HUES48 (cell line): ENCODE measurements at regions not wholly inside any gene's neighbourhood (a gene's known extent, or its start where the extent isn't known, plus 50 kb on each side); places are given as distances from the start of the nearest gene placed in this dataset.

Experiments
- H3K27ac ChIP-seq: one replicate; pipeline ENCODE4 v1.7.0; 2013; ENCODE audit warnings: low read depth, low read length, inconsistent platforms
- H3K27me3 ChIP-seq: 2 replicates; pipeline ENCODE4 v1.6.1; 2013; ENCODE audit warnings: mild to moderate bottlenecking, low read length; ENCODE audit not compliant: control insufficient read depth, insufficient read depth
- H3K36me3 ChIP-seq: 2 replicates; pipeline ENCODE4 v1.6.1; 2013; ENCODE audit warnings: low read length; ENCODE audit not compliant: control insufficient read depth, insufficient read depth
- H3K4me1 ChIP-seq: 2 replicates; pipeline ENCODE4 v1.6.1; 2013; ENCODE audit warnings: mild to moderate bottlenecking, low read length; ENCODE audit not compliant: control insufficient read depth, insufficient read depth
- H3K4me3 ChIP-seq: 2 replicates; pipeline ENCODE4 v1.5.1; 2013; ENCODE audit warnings: mild to moderate bottlenecking, low read depth, low read length
- H3K9ac ChIP-seq: 2 replicates; pipeline ENCODE4 v1.6.1; 2013; ENCODE audit warnings: mild to moderate bottlenecking, low read depth, low read length, moderate library complexity
- H3K9me3 ChIP-seq: 2 replicates; pipeline ENCODE4 v1.6.1; 2013; ENCODE audit warnings: low read length; ENCODE audit not compliant: control insufficient read depth, insufficient read depth

DNA sequence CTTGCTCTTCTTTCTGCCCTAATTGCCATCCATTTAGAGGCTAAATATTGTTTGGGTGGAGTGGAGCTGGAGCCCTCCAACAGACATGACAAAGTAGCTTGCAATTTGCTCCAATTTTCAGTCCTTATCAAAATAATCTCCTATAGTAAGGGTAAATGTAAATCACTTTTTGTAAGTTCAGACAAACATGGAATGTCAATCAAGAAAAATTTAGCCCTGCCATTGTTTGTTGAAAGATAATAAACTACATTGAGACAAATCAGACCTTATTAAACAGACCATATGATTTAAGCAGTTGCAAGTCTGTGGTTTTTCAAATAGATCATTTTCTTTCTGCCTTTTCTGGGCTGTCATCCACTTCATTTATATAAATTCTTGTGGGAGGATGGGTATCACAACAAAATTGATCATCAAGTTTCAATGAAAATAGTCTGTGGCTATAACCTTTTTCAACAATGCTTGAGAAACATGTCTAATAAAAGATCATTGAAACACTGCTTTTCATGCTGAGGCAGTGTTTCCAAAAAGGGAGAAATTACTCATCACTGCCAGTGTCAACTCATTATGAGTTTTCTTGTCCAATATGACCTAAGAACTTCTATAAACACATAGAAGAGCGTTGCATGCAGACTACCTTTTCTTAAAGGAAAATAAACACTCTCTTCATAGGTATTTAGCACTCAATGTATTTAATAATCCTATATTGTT is 1152.0 kb upstream of the B3GALT2 start:
- no peaks in the 10 kb centered on the region for H3K36me3 ChIP-seq
- H3K27ac ChIP-seq = no peak overlapping the region
- no peak overlapping the region for H3K9ac ChIP-seq
- H3K9me3 ChIP-seq = no peaks in the 10 kb centered on the region
- no peaks in the 10 kb centered on the region for H3K4me1 ChIP-seq
- H3K4me3 ChIP-seq = no peak overlapping the region
- no peaks in the 10 kb centered on the region for H3K27me3 ChIP-seq

DNA sequence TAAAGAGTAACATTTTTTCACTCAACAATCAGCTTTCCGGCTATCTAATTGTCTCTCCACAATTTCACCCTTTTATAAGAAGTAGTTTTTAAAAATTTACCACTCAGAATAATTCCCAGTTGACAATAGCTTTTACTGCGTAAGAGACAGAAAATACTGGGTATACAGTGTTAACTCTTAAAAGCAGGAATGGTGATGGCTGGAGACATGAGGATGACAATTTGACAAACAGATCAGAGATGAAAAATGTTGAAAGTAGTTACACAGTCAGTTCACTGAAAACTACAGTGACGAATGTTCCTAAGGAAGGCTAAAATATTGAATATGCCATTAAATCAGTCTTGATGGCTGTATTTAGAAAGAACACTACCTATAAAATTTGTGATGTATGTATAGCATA is 1146.8 kb upstream of the B3GALT2 start:
- no peak overlapping the region for H3K4me3 ChIP-seq
- no peaks in the 10 kb centered on the region for H3K9me3 ChIP-seq
- H3K9ac ChIP-seq = no peak overlapping the region
- H3K27ac ChIP-seq = no peak overlapping the region
- no peaks in the 10 kb centered on the region for H3K27me3 ChIP-seq
- no peaks in the 10 kb centered on the region for H3K4me1 ChIP-seq
- H3K36me3 ChIP-seq = no peaks in the 10 kb centered on the region

DNA sequence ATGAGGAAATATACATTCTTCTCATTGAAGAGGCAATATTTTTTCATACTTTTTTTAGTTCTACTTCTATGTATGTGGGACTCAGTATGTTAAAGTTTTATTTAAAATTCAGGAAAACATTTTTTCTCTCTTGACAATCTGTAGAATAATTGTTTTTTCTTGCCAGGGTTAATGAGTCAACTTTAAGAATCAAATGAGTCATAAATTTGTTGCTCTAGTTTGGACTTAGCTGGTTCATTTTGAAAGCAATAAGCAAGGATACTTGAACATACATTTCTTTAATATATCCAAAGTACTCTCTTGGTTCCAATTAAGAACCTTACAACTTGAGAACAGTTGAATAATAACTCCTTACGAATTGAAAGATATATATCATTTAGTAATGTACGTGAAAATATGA is 1145.3 kb upstream of the B3GALT2 start:
- no peak overlapping the region for H3K9ac ChIP-seq

DNA sequence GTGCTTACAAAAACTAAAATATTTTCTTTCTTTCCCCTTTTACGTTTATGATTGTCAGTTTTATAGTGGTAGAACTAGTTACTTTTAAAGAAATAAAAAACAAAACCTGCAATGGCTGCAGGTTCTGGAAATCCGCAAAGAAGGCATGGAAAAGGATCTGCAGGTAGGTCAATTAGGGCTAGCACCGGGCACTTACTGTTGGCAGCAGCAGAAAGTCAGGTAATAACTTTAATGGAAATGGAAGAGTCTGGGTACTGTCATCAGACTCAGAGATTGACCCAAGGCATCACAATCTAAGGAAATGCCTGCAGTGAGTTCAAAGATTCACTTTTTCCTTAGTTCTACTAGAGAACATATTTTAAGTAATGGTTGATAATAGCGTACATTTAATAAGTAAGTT is 1136.3 kb upstream of the B3GALT2 start:
- Histone ChIP-seq H3K36me3 (no peaks in the 10 kb centered on the region), H3K27ac (no peak overlapping the region), H3K9ac (no peak overlapping the region), H3K27me3 (no peaks in the 10 kb centered on the region), H3K9me3 (no peaks in the 10 kb centered on the region), H3K4me1 (no peaks in the 10 kb centered on the region), H3K4me3 (no peak overlapping the region)

More for the DNA sequence above, 1145.3 kb upstream of the B3GALT2 start:
- no peaks in the 10 kb centered on the region for H3K4me1 ChIP-seq
- H3K27ac ChIP-seq = no peak overlapping the region
- H3K36me3 ChIP-seq = no peaks in the 10 kb centered on the region
- H3K27me3 ChIP-seq = no peaks in the 10 kb centered on the region
- no peaks in the 10 kb centered on the region for H3K9me3 ChIP-seq
- H3K4me3 ChIP-seq = no peak overlapping the region

DNA sequence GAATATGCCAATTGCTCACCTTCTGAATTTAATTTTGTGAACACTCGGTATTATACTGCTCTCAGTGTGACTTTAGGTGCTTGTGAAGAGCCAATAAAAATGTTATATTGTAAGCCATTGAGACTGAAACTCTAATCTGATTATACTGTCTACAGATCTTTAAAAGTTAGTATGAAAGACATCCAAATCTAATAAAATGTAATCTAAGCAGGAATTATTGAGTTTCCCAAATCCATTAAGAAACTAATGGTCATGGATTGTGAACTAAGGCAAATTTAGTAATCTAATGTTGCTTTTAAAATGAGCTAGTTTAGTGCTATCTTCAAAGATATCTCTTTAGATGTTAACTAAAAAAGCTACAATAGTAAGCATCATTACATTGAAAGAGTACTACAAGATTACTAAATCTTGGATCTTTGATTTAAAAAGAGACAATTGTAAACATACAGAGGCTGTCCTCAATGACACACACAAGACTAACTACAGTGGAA is 1132.4 kb upstream of the B3GALT2 start:
- Histone ChIP-seq H3K9ac (no peak overlapping the region), H3K9me3 (no peaks in the 10 kb centered on the region), H3K27ac (no peak overlapping the region), H3K4me1 (no peaks in the 10 kb centered on the region), H3K4me3 (no peak overlapping the region), H3K36me3 (no peaks in the 10 kb centered on the region), H3K27me3 (no peaks in the 10 kb centered on the region)

DNA sequence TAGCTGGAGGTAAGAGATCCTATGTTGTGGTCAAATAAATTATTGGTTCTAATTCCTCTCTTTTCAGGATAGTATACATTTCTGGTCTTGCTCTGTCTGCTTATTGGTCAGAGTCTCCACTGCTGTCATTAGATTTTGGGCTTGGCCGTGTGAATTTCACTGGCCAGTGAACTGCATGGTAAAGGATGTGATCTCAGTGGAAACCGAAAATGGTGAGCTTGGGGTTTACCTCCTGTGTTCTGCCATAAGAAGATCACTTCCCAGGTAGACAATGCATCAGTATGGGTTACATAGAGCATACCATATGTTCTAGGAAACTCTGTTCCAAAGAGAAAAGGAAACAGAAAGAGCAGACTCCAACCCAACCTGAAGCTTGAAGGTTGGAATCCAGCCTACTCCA is 1123.3 kb upstream of the B3GALT2 start:
- no peaks in the 10 kb centered on the region for H3K9me3 ChIP-seq
- no peaks in the 10 kb centered on the region for H3K36me3 ChIP-seq
- H3K27ac ChIP-seq = no peak overlapping the region
- no peak overlapping the region for H3K9ac ChIP-seq
- H3K27me3 ChIP-seq = no peaks in the 10 kb centered on the region
- no peaks in the 10 kb centered on the region for H3K4me1 ChIP-seq
- no peak overlapping the region for H3K4me3 ChIP-seq

DNA sequence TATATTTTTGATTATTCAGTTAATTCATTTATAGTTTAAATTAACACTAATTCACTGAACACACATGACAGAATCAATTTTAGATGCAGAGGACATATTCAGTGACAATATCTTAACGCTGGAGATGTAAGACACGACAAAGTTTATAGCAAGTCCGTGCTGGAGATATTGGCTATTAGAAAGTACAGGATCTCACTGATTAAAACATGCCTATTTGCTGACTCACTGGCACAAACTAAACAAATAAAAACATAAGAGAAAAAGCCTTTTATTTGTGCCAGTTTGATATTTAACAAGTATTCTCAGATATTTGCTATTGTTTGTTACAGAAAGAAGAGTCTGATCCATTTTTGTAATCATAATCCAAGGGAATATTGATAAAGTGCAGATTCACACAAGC is 1122.9 kb upstream of the B3GALT2 start:
- Histone ChIP-seq H3K27me3 (no peaks in the 10 kb centered on the region), H3K4me3 (no peak overlapping the region), H3K9me3 (no peaks in the 10 kb centered on the region), H3K4me1 (no peaks in the 10 kb centered on the region), H3K9ac (no peak overlapping the region), H3K27ac (no peak overlapping the region), H3K36me3 (no peaks in the 10 kb centered on the region)

DNA sequence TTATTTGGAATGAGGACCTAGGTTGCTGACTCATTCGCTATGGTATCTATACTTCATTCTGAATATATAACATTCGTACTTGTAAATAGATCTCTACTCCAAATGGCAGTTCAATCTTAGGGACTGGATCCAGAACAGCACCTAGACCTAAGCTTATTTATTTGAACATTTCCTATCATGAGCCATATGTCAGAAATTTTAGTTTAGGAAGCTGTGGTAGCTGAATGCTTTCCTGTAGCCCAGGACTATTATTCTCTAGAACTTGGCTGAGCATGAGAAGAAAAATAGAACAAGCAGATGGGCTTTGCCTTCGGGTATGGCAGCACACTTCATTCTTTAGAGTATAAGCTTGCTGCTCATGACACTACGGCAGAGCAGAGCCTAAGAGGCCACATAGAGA is 1114.4 kb upstream of the B3GALT2 start:
- no peaks in the 10 kb centered on the region for H3K9me3 ChIP-seq
- H3K27ac ChIP-seq = no peak overlapping the region
- no peaks in the 10 kb centered on the region for H3K27me3 ChIP-seq
- no peak overlapping the region for H3K9ac ChIP-seq
- H3K4me3 ChIP-seq = no peak overlapping the region
- H3K36me3 ChIP-seq = no peaks in the 10 kb centered on the region
- no peaks in the 10 kb centered on the region for H3K4me1 ChIP-seq

DNA sequence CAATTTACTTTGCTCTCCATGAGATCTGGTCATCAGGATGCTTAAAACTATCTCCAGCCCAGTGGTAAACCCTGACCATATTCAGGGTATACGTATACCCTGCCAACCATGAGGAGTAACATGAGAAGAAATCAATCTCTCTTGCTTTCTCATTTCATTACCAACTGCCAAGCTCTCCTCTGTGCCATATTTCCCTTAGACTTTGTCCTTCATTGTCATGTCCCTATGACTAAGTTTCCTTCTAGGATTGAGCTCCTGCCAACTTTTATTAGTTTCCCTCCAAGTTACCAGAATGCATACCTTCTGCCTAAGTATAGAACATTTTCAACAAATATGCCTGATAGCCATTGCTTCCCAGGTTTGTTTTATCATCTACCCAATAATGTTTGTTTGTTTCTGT is 1113.9 kb upstream of the B3GALT2 start:
- H3K9ac ChIP-seq = no peak overlapping the region
- no peak overlapping the region for H3K4me3 ChIP-seq
- no peak overlapping the region for H3K27ac ChIP-seq
- no peaks in the 10 kb centered on the region for H3K27me3 ChIP-seq
- H3K4me1 ChIP-seq = no peaks in the 10 kb centered on the region
- no peaks in the 10 kb centered on the region for H3K36me3 ChIP-seq
- no peaks in the 10 kb centered on the region for H3K9me3 ChIP-seq

DNA sequence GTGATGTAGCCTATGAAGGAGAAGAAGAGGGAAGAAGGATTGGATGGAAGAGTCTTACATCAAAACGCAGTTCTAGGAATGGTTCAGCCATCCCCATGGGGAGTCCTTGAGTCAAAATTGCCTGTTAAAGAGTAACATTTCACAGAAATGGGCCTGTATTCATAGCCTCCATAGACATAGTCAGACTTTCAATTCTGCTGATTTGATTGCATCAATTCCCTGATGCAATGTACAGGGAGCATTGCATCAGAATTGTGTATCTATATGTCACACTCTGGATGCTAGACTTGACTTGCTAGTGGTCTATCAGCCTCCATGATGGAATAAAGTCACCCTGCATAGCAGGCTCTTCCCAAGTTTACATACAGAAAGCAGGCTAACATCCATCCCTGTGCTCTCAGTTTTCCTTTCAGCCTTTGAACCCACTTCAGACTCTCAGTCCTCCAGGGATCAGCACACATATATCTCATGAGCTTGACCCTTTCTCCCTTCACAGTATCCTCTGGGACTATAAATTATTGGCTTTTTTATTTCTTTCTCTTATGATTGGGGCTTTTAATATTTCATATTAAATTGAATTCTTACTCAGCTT is 1111.7 kb upstream of the B3GALT2 start:
- no peak overlapping the region for H3K4me3 ChIP-seq
- H3K36me3 ChIP-seq = no peaks in the 10 kb centered on the region
- no peaks in the 10 kb centered on the region for H3K9me3 ChIP-seq
- no peaks in the 10 kb centered on the region for H3K27me3 ChIP-seq
- H3K27ac ChIP-seq = no peak overlapping the region
- no peak overlapping the region for H3K9ac ChIP-seq
- peaks cover 5% of the 10 kb centered on the region; the same call in 1 of the 2 replicates for H3K4me1 ChIP-seq

DNA sequence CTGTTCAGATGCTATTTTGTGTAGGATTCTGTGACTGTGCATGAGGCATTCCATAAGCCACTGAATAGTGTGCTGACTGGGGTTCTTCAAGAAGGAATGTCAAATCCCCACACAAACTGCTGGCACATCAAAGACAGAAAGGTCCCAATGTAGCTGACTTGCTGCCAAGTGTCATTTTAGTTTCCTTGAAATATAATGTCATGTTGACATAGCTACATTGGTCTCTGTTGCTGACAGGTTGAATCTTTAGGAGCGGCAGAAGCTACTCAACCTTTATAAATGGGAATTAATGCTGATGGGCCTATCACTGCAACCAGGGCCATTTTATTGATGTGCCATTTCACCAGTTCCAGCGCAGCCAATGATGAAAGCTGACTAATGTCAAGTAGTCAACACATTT is 1110.7 kb upstream of the B3GALT2 start:
- Histone ChIP-seq H3K4me3 (no peak overlapping the region), H3K9ac (no peak overlapping the region), H3K27me3 (no peaks in the 10 kb centered on the region), H3K4me1 (peaks cover 11% of the 10 kb centered on the region; the same call in 1 of the 2 replicates), H3K27ac (no peak overlapping the region), H3K9me3 (no peaks in the 10 kb centered on the region), H3K36me3 (no peaks in the 10 kb centered on the region)
